Ovary (tissue), 7 donors: ENCODE measurements at regions not wholly inside any gene's neighbourhood (a gene's known extent, or its start where the extent isn't known, plus 50 kb on each side); places are given as distances from the start of the nearest gene placed in this dataset.

Experiments used
- DNase-seq, 5 donors: peaks; one replicate each; pipeline ENCODE4 v3.0.0-alpha.2; 2019 to 2020
- H3K27ac ChIP-seq, 2 donors: fragments of 200-600 bp; one replicate each; pipeline versions ENCODE4 v1.5.1 to v1.8.0; 2019 to 2022
- H3K27me3 ChIP-seq: fragments of 200-600 bp; one replicate; pipeline ENCODE4 v1.8.0; 2022
- H3K36me3 ChIP-seq: fragments of 200-600 bp; sonication (generic); one replicate; pipeline ENCODE4 v1.5.1; 2019
- H3K4me1 ChIP-seq: one replicate; pipeline ENCODE4 v1.8.1; 2013; ENCODE audit warnings: mild to moderate bottlenecking, moderate library complexity; ENCODE audit not compliant: insufficient read depth
- H3K4me3 ChIP-seq: fragments of 200-600 bp; sonication (generic); one replicate; pipeline ENCODE4 v1.5.1; 2017
- H3K9me3 ChIP-seq, 2 donors: fragments of 200-600 bp in 1 of 2; sonication (generic) in 1 of 2; one replicate each; pipeline versions ENCODE4 v1.5.1 to v1.8.1; 2013 to 2019; ENCODE audit warnings: mild to moderate bottlenecking in 1 of 2, moderate library complexity in 1 of 2
- EP300 ChIP-seq: sonication (generic); formaldehyde crosslinking; IDR thresholded peaks from one replicate; pipeline ENCODE4 v1.6.1; 2017; ENCODE audit warnings: antibody characterized with exemption
- POLR2A ChIP-seq: fragments of 450-650 bp; IDR thresholded peaks from one replicate; pipeline ENCODE4 v1.6.1; 2017; ENCODE audit warnings: antibody characterized with exemption, mild to moderate bottlenecking, moderate library complexity
- WGBS, 3 donors: extraction: QIAGEN DNeasy Blood & Tissue Kit in 1 of 3; methylation state at CpG; one replicate each; pipeline versions ENCODE4 v1.1.5 to v1.1.7; 2013 to 2017; 5-methylcytosine and 5-hydroxymethylcytosine counted together
- intact Hi-C, 4 donors: fragments of 100-400 bp; cut with DNase I; formaldehyde crosslinking; loops; one replicate each; pipeline versions ENCODE4 v1.11.0 to v1.15.1; 2022 to 2023
- TF ChIP-seq, protein P1 (sequence below), 3 donors: fragments of 450-650 bp in 2 of 3; fragments of 200-600 bp in 1 of 3; IDR thresholded peaks; one replicate each; pipeline versions ENCODE4 v1.5.1 to v1.8.0; 2016 to 2022; ENCODE audit warnings: antibody characterized with exemption in 3 of 3, mild to moderate bottlenecking in 1 of 3
- donor health status: DM: no; HTN: no; CAD: no; lungs with moderate emphysema.
- donor health status: DM: no; HTN: no; CAD: no.
- donor health status: Bipolar disorder and iron deficiency.
- donor health status: DM: no; HTN: no; CAD: no.
- donor health status: DM: yes; HTN: yes; CAD: no.

DNA sequence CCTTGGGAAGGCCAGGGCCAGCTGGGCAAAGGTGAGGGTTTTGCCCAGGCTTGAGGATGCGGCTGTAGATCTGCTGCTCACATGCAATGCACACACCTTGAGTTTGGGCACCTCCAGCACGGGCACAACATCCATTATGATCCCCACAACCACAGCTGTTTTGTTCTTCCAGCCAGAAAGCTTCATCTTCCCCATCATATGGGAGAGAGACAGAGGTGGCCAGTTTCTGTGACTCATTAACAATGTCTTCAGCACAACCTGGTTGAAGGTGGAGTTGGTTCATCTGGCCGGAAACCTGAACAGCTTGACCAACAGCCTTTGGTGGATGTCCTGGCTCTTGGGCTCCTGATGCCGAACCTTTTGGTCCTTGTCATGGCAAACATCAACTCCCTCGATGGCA is 163.7 kb upstream of the CCND2 start:
- 91 to 96% (median 95%) methylated on average over 5 of the region's 5 CpGs for WGBS, 3 donors
- DNase-seq = no peak
- Histone ChIP-seq H3K27ac (no peak overlapping the region), H3K36me3 (no peaks in the 10 kb centered on the region), H3K4me1 (no peaks in the 10 kb centered on the region), H3K9me3 (no peaks in the 10 kb centered on the region), H3K4me3 (no peak overlapping the region), H3K27me3 (no peaks in the 10 kb centered on the region)
- TF ChIP-seq EP300 (no peak), POLR2A (no peak)
- TF ChIP-seq, protein P1, sequence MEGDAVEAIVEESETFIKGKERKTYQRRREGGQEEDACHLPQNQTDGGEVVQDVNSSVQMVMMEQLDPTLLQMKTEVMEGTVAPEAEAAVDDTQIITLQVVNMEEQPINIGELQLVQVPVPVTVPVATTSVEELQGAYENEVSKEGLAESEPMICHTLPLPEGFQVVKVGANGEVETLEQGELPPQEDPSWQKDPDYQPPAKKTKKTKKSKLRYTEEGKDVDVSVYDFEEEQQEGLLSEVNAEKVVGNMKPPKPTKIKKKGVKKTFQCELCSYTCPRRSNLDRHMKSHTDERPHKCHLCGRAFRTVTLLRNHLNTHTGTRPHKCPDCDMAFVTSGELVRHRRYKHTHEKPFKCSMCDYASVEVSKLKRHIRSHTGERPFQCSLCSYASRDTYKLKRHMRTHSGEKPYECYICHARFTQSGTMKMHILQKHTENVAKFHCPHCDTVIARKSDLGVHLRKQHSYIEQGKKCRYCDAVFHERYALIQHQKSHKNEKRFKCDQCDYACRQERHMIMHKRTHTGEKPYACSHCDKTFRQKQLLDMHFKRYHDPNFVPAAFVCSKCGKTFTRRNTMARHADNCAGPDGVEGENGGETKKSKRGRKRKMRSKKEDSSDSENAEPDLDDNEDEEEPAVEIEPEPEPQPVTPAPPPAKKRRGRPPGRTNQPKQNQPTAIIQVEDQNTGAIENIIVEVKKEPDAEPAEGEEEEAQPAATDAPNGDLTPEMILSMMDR (IDR thresholded peaks at IDR 0.05) = no peak
- intact Hi-C loops = no loop called here

GRCh38 chr12:4108803-4109345 is 164.7 kb upstream of the CCND2 start:
- Histone ChIP-seq H3K27me3 (no peaks in the 10 kb centered on the region), H3K4me3 (no peak overlapping the region), H3K9me3 (no peaks in the 10 kb centered on the region), H3K36me3 (no peaks in the 10 kb centered on the region), H3K27ac (no peak overlapping the region), H3K4me1 (no peaks in the 10 kb centered on the region)
- WGBS, 3 donors = 84 to 88% (median 84%) methylated on average over 5 of the region's 5 CpGs
- intact Hi-C loops = no loop called here
- TF ChIP-seq, protein P1 (IDR thresholded peaks at IDR 0.05) = no peak
- TF ChIP-seq EP300 = no peak
- TF ChIP-seq POLR2A = no peak
- DNase-seq = no peak

GRCh38 chr12:4107911-4108697 is 165.5 kb upstream of the CCND2 start:
- H3K36me3 ChIP-seq = no peaks in the 10 kb centered on the region
- intact Hi-C loops = no loop called here
- 91 to 93% (median 93%) methylated on average over 9 of the region's 9 CpGs for WGBS, 3 donors
- H3K27ac ChIP-seq = no peak overlapping the region
- no peak for TF ChIP-seq EP300
- TF ChIP-seq, protein P1 (IDR thresholded peaks at IDR 0.05) = no peak
- no peak for TF ChIP-seq POLR2A
- H3K4me3 ChIP-seq = no peak overlapping the region
- no peak for DNase-seq
- no peaks in the 10 kb centered on the region for H3K4me1 ChIP-seq
- no peaks in the 10 kb centered on the region for H3K27me3 ChIP-seq
- no peaks in the 10 kb centered on the region for H3K9me3 ChIP-seq

GRCh38 chr12:4107436-4107878 is 166.1 kb upstream of the CCND2 start:
- Histone ChIP-seq H3K27me3 (no peaks in the 10 kb centered on the region), H3K9me3 (no peaks in the 10 kb centered on the region), H3K4me3 (no peak overlapping the region), H3K27ac (no peak overlapping the region), H3K36me3 (no peaks in the 10 kb centered on the region), H3K4me1 (no peaks in the 10 kb centered on the region)
- DNase-seq = no peak
- 20 to 35% (median 25%) methylated on average over 6 of the region's 6 CpGs for WGBS, 3 donors
- intact Hi-C loops = no loop called here
- TF ChIP-seq EP300 (no peak), POLR2A (no peak)
- TF ChIP-seq, protein P1 (IDR thresholded peaks at IDR 0.05) = no peak
